ENCODE measurements at regions not wholly inside any gene's neighbourhood (a gene's known extent, or its start where the extent isn't known, plus 50 kb on each side); places are given as distances from the start of the nearest gene placed in this dataset.

DNA sequence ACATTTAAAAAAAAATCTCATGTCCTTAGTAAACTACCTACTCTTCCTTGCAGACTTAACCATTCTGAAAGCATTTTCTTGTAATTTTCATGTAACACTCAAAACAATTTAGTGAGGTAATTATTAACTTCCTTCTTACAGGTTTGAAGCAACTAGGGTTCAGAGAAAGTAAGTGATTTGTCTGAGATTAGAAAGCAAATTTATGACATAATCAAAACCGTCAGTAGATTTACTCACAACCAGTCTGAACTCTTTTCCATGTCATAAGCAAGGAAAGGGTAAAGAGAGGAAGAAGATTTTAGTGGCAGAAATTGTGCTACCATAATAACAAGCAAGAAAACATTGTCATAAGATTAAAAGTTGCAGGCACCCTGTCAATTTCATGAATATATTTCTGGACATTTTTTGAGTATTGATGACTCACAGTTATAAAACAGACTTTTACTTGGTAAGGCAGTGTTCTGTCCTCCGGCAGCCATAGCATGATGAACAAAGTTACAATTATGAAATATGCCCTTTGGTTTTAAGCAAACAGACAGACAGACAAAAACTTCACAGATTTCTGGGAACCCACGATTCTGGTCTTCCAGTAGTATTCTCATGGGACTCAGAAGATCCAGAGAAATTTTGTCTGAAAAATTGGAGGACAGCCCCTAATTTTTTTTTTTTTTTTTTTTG lies 707.2 kb downstream of the RWDD3 start:
- no peak for DNase-seq

GRCh38 chr1:95948023-95948422 lies 714.0 kb downstream of the RWDD3 start:
- DNase-seq, result no peak

GRCh38 chr1:95951371-95952102 lies 717.5 kb downstream of the RWDD3 start:
- no peak for DNase-seq

DNA sequence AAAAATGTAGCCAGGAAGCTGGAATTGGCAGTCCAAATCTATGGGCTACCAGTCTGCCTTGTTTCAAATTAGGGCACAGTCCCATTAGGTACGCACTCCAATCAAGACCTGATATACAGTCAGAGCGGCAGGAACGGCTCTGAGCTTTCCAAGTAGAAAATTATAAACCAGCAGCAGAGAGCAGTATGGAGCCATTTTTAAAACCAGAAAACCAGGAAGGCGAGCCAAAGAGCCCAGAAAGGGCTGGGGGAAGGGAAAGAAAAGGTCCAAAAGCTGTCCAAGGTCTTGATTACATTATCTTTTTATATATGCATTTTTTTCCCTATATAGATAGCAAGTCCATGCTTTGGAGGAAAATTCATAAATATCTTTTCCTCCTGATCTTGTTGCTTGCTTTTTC lies 719.0 kb downstream of the RWDD3 start:
- no peak for DNase-seq

GRCh38 chr1:95954585-95954984 lies 720.6 kb downstream of the RWDD3 start:
- DNase-seq, result no peak

DNA sequence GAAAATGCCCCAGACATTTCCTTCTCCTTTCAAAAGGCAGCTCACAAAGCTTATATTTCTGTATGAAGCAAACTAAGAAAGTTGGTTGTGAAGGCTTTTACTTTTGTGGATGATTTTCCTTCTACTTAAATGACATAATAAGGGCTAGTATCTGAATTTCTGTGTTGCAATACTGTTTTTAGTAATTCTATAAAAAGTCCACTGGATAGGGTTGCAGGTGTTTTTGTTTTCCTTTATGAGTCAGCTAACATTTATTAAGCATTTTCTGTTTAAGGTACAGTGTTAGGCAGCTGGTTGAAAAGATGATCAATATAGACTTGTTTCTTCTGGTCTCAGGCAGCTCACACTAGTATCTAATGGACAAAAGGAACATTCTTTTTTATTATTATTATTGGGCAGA lies 722.2 kb downstream of the RWDD3 start:
- no peak for DNase-seq

DNA sequence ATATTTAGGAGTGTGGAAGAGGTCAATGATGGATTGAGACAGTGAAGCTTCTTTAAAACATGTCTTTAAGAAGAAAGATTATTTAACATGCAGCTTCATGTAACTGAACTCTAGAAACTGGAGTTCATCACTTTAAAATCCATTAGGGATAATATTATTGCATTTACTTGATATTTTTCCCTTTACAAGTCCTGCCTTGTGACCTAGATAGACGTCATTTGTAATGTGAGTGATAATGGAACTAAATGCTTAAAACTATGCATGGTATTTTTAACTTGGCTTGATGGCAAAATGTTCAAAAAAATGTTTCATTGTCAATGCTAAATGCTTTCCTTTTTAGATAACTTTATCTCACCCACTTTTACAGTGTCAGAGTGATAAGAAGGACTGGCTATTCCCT lies 723.7 kb downstream of the RWDD3 start:
- no peak for DNase-seq

DNA sequence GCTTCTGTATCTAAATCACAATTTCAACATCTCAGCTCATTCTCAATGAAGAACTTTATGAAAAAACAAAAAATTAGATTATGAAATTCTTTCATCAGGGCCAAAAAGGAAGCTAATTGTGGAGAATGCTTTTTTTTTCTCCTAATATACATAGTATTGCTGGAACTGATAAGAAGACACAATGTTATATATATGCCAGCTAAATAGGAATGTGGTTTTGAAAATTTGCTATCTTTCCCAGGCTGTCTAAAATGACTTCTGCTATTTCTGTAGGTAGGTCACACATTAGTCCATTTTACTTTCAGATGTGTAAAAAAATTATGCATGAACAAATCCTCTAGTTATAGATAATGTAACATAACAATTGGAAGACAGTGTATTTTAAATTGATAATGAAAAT lies 732.9 kb downstream of the RWDD3 start:
- no peak for DNase-seq

GRCh38 chr1:95974586-95974985 lies 740.6 kb downstream of the RWDD3 start:
- DNase-seq, result no peak

- no peak for DNase-seq
These were observed 738.9 kb upstream of the PTBP2 start for GRCh38 chr1:95982711-95983110.

DNA sequence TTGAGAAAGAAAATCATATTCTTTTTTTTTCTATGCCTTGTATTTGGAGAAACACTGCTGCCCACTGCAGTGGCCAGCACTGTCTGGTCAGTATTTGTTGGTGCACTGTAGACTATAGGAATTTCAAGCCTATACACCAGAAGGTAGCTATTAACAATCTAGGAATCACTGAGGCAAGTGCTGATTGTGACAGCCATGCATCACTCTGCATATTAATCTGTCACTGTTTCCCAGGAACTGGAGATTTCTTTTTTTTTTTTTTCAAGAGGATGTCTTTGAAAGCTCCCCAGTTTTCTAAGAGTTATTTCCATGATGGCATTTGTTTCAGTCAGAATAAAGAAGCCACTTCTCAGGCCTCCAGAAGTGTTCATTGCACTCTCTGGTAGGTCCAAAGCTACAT lies 737.8 kb upstream of the PTBP2 start:
- no peak for DNase-seq

GRCh38 chr1:95984798-95985374 lies 736.7 kb upstream of the PTBP2 start:
- DNase-seq, result no peak

DNA sequence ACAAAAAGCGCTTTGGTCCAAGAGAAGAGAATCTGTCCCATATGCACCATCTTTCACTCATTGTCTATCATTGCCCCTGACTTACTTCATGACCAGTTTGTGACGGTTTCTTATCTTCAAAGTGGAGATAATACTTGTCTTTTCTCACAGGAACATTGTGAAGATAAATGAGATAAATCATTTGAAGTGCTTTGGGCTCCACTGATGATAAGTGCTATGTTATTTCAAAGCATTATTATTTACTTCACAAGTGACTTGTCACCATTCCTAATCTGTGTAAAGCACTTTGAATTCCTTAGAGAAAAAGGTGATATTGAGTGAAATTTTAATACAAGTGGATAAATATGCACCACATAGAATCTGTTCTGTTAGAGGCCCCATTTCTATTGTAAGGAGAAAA lies 731.6 kb upstream of the PTBP2 start:
- DNase-seq, result no peak

GRCh38 chr1:95991787-95992520 lies 729.6 kb upstream of the PTBP2 start:
- no peak for DNase-seq

- DNase-seq, result no peak
These were observed 726.9 kb upstream of the PTBP2 start for GRCh38 chr1:95994643-95995042.

DNA sequence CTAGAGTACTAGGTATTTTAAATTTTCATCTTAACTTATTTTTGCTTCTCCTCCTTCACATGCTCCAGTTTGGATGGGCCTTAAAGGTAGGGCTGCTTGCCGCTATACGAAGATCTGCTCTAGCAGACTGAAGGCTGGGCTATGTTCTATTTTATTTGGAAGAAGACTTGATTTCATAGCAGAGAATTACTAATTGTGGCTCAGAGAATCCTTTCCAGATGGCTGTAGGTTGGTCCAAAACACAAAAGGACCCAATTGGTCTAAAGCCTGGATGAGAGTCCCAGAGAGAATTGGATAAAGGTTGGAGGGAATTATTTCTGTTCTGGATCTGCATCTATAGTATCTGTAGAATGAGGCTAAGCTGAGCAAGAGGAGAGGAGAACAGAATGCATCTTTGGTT lies 719.4 kb upstream of the PTBP2 start:
- DNase-seq, result no peak

DNA sequence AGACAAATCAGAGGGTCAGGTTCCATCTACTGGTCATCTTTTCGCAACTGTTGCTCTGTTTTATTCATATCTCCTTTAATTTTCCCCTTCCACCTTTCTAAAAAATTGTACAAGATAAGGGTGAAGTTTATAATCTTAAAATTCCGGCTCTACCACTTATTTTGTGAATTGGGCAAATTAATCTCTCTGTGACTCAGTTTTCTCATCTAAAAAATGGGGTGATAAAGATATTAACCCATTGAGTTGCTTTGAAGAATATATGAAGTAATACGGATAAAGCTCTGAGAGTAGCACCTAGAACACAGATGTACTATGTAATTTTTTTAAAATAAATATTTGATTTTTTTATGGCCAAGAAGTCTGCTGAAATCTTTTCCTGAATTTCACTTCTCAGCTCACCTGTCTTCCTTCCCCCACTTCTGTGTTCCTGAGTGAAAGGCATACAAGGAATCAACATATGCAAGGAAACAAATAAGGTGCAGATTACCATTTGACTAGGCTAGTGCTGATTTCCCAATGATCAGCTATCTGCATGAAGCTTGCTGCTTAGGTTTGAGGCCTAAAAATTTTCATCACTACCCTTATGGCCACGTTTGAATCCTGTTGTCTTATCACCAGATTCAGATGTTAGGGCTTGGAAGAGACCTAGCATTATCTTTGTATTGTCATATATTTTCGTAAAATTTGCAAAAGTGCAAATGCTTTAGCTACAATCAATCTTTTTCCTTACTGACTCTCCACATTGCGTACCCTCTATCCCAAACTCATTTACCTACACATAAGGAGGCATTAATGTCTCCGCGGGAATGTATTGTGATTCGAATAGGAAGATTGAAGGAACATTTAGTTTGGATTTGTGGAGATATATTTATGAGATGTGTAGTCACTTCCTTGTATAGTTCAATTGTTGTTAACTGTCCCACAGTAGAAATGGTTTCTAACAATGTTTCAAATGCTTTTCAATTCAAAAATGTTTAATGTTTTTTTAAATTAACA lies 718.3 kb upstream of the PTBP2 start:
- no peak for DNase-seq

DNA sequence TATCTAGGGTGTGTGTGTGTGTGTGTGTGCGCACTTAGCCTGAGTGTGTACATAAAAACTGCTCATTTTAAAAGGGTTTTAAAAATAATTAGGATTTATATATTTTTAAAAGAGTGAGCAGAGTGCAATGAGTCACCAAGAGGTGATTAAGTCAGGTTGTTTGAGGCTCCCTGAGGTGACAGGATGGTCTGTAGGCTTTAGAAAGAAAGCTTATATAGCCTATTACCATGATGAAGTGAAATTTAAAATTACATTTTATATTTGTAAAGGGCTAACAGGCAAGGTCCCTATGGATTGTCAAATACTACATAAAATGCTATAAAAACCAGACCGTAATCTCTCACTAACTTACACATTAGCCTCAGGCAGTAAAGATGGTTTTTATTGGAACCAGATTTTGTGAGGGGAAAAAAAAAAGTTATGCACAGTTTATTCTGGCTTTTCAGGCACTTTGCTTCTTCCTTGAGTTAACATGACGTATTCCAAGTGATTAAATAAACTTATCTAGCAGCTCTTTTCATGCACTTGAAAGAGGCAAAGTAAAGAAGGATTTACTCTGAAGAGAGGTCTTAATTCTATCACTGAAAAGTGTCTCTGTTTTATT lies 711.7 kb upstream of the PTBP2 start:
- no peak for DNase-seq

GRCh38 chr1:96011606-96012005 lies 710.0 kb upstream of the PTBP2 start:
- no peak for DNase-seq

GRCh38 chr1:96016219-96016618 lies 705.4 kb upstream of the PTBP2 start:
- no peak for DNase-seq

GRCh38 chr1:96020378-96020777 lies 701.2 kb upstream of the PTBP2 start:
- no peak for DNase-seq

DNA sequence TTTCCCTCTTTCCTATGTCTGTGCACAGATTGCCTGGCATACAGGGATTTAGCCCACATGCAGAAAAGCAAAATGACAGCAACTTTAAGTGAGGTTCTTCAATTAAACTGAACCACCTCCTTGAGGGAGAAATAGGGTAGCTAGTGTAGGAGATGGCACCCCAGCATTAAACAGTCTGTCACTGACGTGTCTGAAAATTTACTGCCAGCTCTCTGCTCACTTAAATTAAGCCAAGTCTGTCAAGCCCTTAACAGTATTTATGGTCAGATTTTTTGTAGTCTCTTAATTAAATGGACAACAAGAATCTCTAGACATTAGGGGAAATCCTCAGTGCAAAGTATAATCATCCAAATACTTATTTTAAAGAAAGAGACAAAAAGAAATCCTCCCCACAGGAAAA lies 696.5 kb upstream of the PTBP2 start:
- DNase-seq, result no peak

Measured in SW 1271 (cell line).